GM23248 (cell line): ENCODE measurements at regions not wholly inside any gene's neighbourhood (a gene's known extent, or its start where the extent isn't known, plus 50 kb on each side); places are given as distances from the start of the nearest gene placed in this dataset.
A peak's percentile ranks its signal among the peaks of the same experiment; 100 is the strongest.
"Not testable (repeated sequence)": the region's sequence is repeated elsewhere in the genome, so short reads cannot be mapped to it uniquely, and the experiment has no call there.

Source experiments
- DNase-seq: peaks from one replicate; pipeline ENCODE4 v3.0.0-alpha.2; 2015
- H2AFZ ChIP-seq: fragments of 200-600 bp; sonication (generic); 2 replicates; pipeline ENCODE4 v1.6.1; 2016; ENCODE audit warnings: antibody characterized with exemption
- H3F3A ChIP-seq: fragments of 200-600 bp; sonication (generic); 2 replicates; pipeline ENCODE4 v1.6.1; 2016; ENCODE audit warnings: mild to moderate bottlenecking, antibody characterized with exemption, mixed run types; ENCODE audit not compliant: insufficient read depth
- H3K27ac ChIP-seq: fragments of 200-600 bp; sonication (generic); 2 replicates; pipeline ENCODE4 v1.5.1; 2016; ENCODE audit warnings: mild to moderate bottlenecking
- H3K27me3 ChIP-seq: fragments of 200-600 bp; sonication (generic); replicated peaks from 2 replicates; pipeline ENCODE4 v1.6.1; 2016; ENCODE audit warnings: mild to moderate bottlenecking; ENCODE audit not compliant: insufficient read depth
- H3K36me3 ChIP-seq: fragments of 200-600 bp; sonication (generic); 2 replicates; pipeline ENCODE4 v1.6.1; 2016; ENCODE audit warnings: low read depth, mild to moderate bottlenecking
- H3K4me1 ChIP-seq: fragments of 200-600 bp; sonication (generic); 2 replicates; pipeline ENCODE4 v1.6.1; 2016; ENCODE audit warnings: mild to moderate bottlenecking; ENCODE audit not compliant: insufficient read depth
- H3K4me2 ChIP-seq: fragments of 200-600 bp; sonication (generic); one replicate; pipeline ENCODE4 v1.6.1; 2016; ENCODE audit warnings: mild to moderate bottlenecking; ENCODE audit not compliant: unreplicated experiment
- H3K4me3 ChIP-seq: fragments of 200-600 bp; sonication (generic); 2 replicates; pipeline ENCODE4 v1.5.1; 2016; ENCODE audit warnings: mild to moderate bottlenecking
- H3K79me2 ChIP-seq: fragments of 200-600 bp; sonication (generic); 2 replicates; pipeline ENCODE4 v1.6.1; 2016; ENCODE audit warnings: mild to moderate bottlenecking; ENCODE audit not compliant: insufficient read depth
- H3K9ac ChIP-seq: fragments of 200-600 bp; sonication (generic); 2 replicates; pipeline ENCODE4 v1.6.1; 2016; ENCODE audit warnings: mild to moderate bottlenecking
- H3K9me2 ChIP-seq: fragments of 200-600 bp; sonication (generic); 2 replicates; pipeline ENCODE4 v1.6.1; 2016; ENCODE audit warnings: mixed run types, mild to moderate bottlenecking, moderate library complexity; ENCODE audit not compliant: insufficient read depth
- H3K9me3 ChIP-seq: fragments of 200-600 bp; sonication (generic); one replicate; pipeline ENCODE4 v1.6.1; 2017; ENCODE audit warnings: low read depth
- H4K20me1 ChIP-seq: fragments of 200-600 bp; sonication (generic); 2 replicates; pipeline ENCODE4 v1.6.0; 2016; ENCODE audit not compliant: insufficient read depth
- WGBS, 2 experiments: methylation state at CpG; one replicate each; pipeline ENCODE4 v1.1.6; 2015 to 2017; ENCODE audit warnings: low lambda C conversion rate in 2 of 2, low coverage in 1 of 2; ENCODE audit errors: missing lambda C conversion rate in 2 of 2; 5-methylcytosine and 5-hydroxymethylcytosine counted together
- in situ Hi-C: fragments of 300-500 bp; cut with MboI; formaldehyde crosslinking; loops from 2 replicates; pipeline ENCODE4 v1.15.0; 2020

DNA sequence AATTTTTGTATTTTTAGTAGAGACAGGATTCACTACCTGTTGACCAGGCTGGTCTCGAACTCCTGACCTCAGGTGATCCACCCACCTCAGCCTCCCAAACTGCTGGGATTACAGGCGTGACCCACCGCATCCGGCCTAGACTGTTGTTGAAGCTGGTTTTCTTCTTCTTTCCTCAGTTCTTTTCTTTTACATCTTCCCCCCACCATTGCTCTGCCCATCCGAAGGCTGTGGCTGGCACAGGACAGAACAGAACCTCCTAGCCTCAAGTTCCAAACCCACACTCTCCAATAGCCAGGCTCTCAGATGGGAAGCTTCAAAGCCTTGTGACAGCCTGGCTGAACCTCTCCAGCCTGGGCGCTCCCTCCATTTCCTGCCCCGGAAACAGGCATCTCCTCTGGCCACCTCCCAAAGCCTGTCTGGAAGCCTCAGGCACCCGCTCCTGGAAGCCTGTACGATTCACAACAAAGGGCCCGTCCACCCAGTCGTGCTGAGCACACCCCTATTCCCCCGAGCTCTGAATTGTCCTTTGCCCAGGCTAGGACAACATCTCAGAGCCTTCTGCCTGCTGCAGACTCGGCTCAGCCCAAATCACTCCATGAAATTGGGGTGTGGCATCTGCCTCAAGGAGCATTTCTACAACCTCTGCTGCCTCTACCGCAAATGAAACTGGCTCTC, 138.1 kb upstream of the C1QTNF3 start:
- H3K4me2 ChIP-seq, H3K79me2 ChIP-seq, H3K4me3 ChIP-seq, DNase-seq, in situ Hi-C loops, H3K27ac ChIP-seq, H3F3A ChIP-seq, H3K27me3 ChIP-seq, H3K4me1 ChIP-seq, H3K9me3 ChIP-seq, H2AFZ ChIP-seq, H3K36me3 ChIP-seq, H3K9ac ChIP-seq, H3K9me2 ChIP-seq, H4K20me1 ChIP-seq: not testable (repeated sequence)
- WGBS, 2 experiments, result 89 to 93% methylated on average over 12 of the region's 14 CpGs

DNA sequence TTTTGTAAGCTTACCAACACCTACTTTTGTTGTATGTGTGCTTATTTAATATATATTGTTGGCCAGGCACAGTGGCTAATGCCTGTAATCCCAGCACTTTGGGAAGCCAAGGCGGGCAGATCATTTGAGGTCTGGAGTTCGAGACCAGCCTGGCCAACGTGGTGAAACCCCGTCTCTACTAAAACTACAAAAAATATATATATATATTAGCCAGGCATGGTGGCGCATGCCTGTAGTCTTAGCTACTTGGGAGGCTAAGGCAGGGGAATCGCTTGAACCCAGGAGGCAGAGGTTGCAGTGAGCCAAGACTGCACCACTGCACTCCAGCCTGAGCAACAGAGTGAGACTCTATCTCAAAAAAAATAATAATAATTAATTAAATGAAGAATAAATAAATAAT, 142.0 kb upstream of the C1QTNF3 start:
- H3K9me3 ChIP-seq, H2AFZ ChIP-seq, H3K27ac ChIP-seq, H3K4me1 ChIP-seq, H4K20me1 ChIP-seq, H3K79me2 ChIP-seq, H3K36me3 ChIP-seq, H3K4me3 ChIP-seq, DNase-seq, H3K9ac ChIP-seq, H3K4me2 ChIP-seq, H3F3A ChIP-seq, in situ Hi-C loops, H3K9me2 ChIP-seq, H3K27me3 ChIP-seq: not testable (repeated sequence)
- WGBS, 2 experiments, result 96% methylated on average over 6 of the region's 6 CpGs

DNA sequence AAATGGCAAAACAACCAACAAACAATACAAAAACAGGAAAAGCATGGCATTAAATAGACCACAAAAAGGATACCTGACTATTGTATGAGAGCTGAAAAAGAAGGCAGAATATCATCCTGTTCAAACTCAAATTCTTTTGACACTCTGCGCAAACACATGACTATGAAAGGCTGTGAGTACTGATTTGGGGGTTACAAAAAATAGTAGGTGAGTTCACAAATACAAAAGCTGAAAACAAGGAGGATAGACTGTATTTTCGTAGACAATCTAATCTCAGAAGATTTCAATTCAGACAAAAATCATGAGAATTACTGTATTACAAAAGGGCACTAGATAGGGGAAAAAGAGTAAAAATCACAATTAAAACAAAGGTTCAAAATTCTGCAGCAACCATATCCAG, 142.6 kb upstream of the C1QTNF3 start:
- 88 to 90% methylated on average over 2 of the region's 2 CpGs for WGBS, 2 experiments
- H4K20me1 ChIP-seq, H3K27ac ChIP-seq, DNase-seq, H3F3A ChIP-seq, H3K4me3 ChIP-seq, H3K27me3 ChIP-seq, H3K4me2 ChIP-seq, in situ Hi-C loops, H3K79me2 ChIP-seq, H3K36me3 ChIP-seq, H3K4me1 ChIP-seq, H2AFZ ChIP-seq, H3K9me2 ChIP-seq, H3K9me3 ChIP-seq, H3K9ac ChIP-seq: not testable (repeated sequence)

DNA sequence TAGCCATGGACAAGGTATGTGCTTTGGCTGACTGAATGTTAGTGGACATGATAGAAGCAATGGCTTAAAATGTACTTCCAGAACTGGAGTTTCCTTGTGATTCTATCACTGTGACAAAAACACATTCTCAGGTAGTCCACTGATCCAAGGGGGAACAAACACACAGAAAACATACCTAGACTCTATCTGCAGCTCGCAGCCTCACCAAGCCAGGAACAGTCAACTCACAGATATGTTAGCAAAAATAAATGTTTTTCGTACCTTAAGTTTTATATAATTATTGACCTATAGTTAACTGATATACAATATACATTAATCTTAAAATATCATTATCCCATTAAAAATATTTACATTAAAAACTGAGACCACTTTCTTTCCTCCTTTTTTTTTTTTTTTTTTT, 143.1 kb upstream of the C1QTNF3 start:
- H3K9me3 ChIP-seq, H3K4me1 ChIP-seq, H2AFZ ChIP-seq, H3K27me3 ChIP-seq, H3K9me2 ChIP-seq, H3K4me3 ChIP-seq, H3K27ac ChIP-seq, H3K9ac ChIP-seq, H3F3A ChIP-seq, in situ Hi-C loops, DNase-seq, H3K36me3 ChIP-seq, H3K4me2 ChIP-seq, H4K20me1 ChIP-seq, H3K79me2 ChIP-seq: not testable (repeated sequence)
- WGBS, 2 experiments, result 95 to 96% methylated on average over 2 of the region's 2 CpGs

DNA sequence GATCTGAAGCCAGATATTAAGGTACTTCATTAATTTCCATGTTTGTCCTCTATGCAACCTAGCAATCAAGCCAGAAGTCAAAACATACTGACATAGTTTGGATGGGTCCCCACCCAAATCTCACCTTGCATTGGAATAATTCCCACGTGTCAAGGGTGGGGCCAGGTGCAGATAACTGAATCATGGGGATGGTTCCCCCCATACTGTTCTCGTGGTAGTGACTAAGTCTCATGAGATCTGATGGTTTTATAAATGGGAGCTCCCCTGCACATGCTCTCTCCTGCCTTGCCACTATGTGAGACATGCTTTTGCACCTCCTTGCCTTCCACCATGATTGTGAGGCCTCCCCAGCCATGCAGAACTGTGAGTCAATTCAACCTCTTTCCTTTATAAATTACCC, 143.9 kb upstream of the C1QTNF3 start:
- in situ Hi-C loops, H3K9me2 ChIP-seq, H3F3A ChIP-seq, H3K36me3 ChIP-seq, H4K20me1 ChIP-seq, H3K9ac ChIP-seq, H3K27me3 ChIP-seq, H3K27ac ChIP-seq, H3K4me3 ChIP-seq, H3K4me2 ChIP-seq, H2AFZ ChIP-seq, H3K79me2 ChIP-seq, DNase-seq, H3K4me1 ChIP-seq, H3K9me3 ChIP-seq: not testable (repeated sequence)
- WGBS, 2 experiments, result 86 to 89% methylated on average over 2 of the region's 2 CpGs

DNA sequence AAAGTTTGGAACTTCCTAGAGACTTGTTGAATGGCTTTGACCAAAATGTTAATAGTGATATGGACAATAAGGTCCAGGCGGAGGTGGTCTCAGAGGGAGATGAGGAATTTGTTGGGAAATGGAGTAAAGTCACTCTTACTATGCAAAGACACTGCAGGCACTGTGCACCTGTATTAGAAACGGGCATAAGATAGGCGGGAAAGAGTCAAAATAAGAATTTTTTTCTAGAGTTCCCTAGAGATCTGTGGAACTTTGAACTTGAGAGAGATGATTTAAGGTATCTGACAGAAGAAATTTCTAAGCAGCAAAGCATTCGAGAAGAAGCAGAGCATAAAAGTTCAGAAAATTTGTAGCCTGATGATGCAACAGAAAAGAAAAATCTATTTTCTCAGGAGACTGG, 144.4 kb upstream of the C1QTNF3 start:
- in situ Hi-C loops, H3K27me3 ChIP-seq, H4K20me1 ChIP-seq, H3K9ac ChIP-seq, H3F3A ChIP-seq, H3K4me2 ChIP-seq, H2AFZ ChIP-seq, H3K9me2 ChIP-seq, H3K36me3 ChIP-seq, DNase-seq, H3K79me2 ChIP-seq, H3K4me1 ChIP-seq, H3K4me3 ChIP-seq, H3K27ac ChIP-seq, H3K9me3 ChIP-seq: not testable (repeated sequence)
- 89% methylated on average over 4 of the region's 4 CpGs for WGBS, 2 experiments

DNA sequence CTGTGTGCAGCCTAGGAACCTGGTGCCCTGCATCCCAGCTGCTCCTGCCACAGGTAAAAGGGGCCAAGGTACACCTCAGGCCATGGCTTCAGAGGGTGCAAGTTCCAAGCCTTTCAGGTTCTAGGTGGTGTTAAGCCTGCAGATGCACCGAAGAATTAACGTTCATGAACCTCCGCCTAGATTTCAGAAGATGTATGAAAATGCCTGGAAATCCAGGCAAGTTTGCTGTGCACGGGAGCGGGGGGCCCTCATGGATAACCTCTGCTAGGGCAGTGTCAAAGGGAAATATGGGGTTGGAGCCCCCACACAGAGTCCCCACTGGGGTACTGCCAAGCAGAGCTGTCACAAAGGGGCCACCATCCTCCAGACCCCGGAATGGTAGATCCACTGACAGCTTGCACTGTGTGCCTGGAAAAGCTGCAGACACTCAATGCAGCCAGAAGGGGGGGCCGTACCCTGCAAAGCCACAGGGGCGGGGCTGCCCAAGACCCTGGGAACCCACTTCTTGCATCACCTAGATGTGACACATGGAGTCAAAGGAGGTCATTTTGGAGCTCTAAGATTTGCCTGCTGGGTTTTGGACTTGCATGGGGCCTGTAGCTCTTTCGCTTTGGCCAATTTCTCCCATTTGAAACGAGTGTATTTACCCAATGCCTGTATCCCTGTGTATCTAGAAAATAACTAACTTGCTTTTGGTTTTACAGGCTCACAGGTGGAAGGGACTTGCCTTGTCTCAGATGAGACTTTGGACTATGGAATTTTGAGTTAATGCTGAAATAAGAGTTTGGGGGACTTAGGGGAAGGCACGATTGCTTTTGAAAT, 145.2 kb upstream of the C1QTNF3 start:
- H3K9me3 ChIP-seq, H3K4me3 ChIP-seq, H3K9me2 ChIP-seq, H3K27ac ChIP-seq, in situ Hi-C loops, H3K79me2 ChIP-seq, H3K4me2 ChIP-seq, H4K20me1 ChIP-seq, H3K27me3 ChIP-seq, H3K36me3 ChIP-seq, H3K4me1 ChIP-seq, H2AFZ ChIP-seq, H3K9ac ChIP-seq, H3F3A ChIP-seq: not testable (repeated sequence)
- WGBS, 2 experiments, result 82 to 84% methylated on average over 10 of the region's 11 CpGs
- DNase-seq, result peak; percentile 61
